ENCODE measurements at regions not wholly inside any gene's neighbourhood (a gene's known extent, or its start where the extent isn't known, plus 50 kb on each side); places are given as distances from the start of the nearest gene placed in this dataset.

GRCh38 chr2:14557111-14557510, 75.4 kb upstream of the LRATD1 start:
- Histone ChIP-seq H3K9ac (ENCODE audit: extremely low read depth, insufficient read length, low read length) (no peak overlapping the region), H4K20me1 (ENCODE audit: control insufficient read depth, insufficient read depth, insufficient read length) (no peaks in the 10 kb centered on the region), H3K4me1 (ENCODE audit: insufficient read depth, low read length) (no peaks in the 10 kb centered on the region), H2BK15ac (ENCODE audit: low read depth, low read length) (no peak overlapping the region), H3K27ac (ENCODE audit: insufficient read length, low read depth, low read length) (no peak overlapping the region), H3K79me1 (ENCODE audit: insufficient read depth, low read depth, low read length, poor library complexity, severe bottlenecking) (no peaks in the 10 kb centered on the region), H3K4ac (ENCODE audit: low read depth, low read length) (no peak overlapping the region), H2AK5ac (ENCODE audit: insufficient read length, low read length) (no peak overlapping the region), H3K23ac (ENCODE audit: insufficient read length, low read depth, low read length) (no peak overlapping the region), H2BK12ac (ENCODE audit: insufficient read length, low read depth, low read length) (no peak overlapping the region), H4K5ac (ENCODE audit: insufficient read length, low read depth, low read length) (no peak overlapping the region), H3K4me2 (ENCODE audit: insufficient read depth, insufficient read length, low read length) (no peak overlapping the region), H3K14ac (ENCODE audit: insufficient read depth, low read length) (no peak overlapping the region), H4K8ac (replicated peaks; ENCODE audit: insufficient read length, low read depth, low read length) (no peak overlapping the region), H4K91ac (ENCODE audit: insufficient read length, low read depth, low read length) (no peak overlapping the region), H2BK5ac (ENCODE audit: insufficient read length, low read length) (no peak overlapping the region), H2BK120ac (ENCODE audit: low read depth, low read length, poor library complexity, severe bottlenecking) (no peak overlapping the region), H2AFZ (ENCODE audit: low read length) (no peak overlapping the region), H3K23me2 (ENCODE audit: insufficient read length, low read depth, low read length, poor library complexity, severe bottlenecking) (no peaks in the 10 kb centered on the region), H3K79me2 (ENCODE audit: insufficient read depth, low read length) (no peaks in the 10 kb centered on the region), H3K27me3 (ENCODE audit: insufficient read depth, low read length) (no peaks in the 10 kb centered on the region), H3K56ac (ENCODE audit: insufficient read length, low read depth, low read length) (no peak overlapping the region), H3K18ac (ENCODE audit: insufficient read length, low read depth, low read length) (no peak overlapping the region), H2BK20ac (ENCODE audit: low read depth, low read length, poor library complexity, severe bottlenecking) (no peak overlapping the region), H3K9me3 (ENCODE audit: control insufficient read depth, low read depth, low read length) (no peaks in the 10 kb centered on the region), H3T11ph (ENCODE audit: low read length) (no peak overlapping the region)
- TF ChIP-seq CTCF (conservative IDR thresholded peaks at IDR 0.05), result no peak
- no peak overlapping the region for H3K4me3 Mint-ChIP-seq
- DNase-seq, result no peak
- no CpG with 5 or more reads among the region's 1 CpG for WGBS (ENCODE audit: extremely low coverage, insufficient read length, low lambda C conversion rate)
- no peaks in the 10 kb centered on the region for H3K36me3 Mint-ChIP-seq (ENCODE audit: insufficient read depth in 1 of 3, low read depth in 3 of 3)
- no peaks in the 10 kb centered on the region for H3K4me1 Mint-ChIP-seq
- no peak overlapping the region for H3K27ac Mint-ChIP-seq
- H3K27me3 Mint-ChIP-seq (ENCODE audit: low read depth), result no peaks in the 10 kb centered on the region
- H3K9me3 Mint-ChIP-seq, result no peaks in the 10 kb centered on the region
